ENCODE measurements at regions not wholly inside any gene's neighbourhood (a gene's known extent, or its start where the extent isn't known, plus 50 kb on each side); places are given as distances from the start of the nearest gene placed in this dataset.

- TF ChIP-seq CTCF (IDR thresholded peaks at IDR 0.05) (peak in 1 of 3 donors; percentile 17), POLR2A (IDR thresholded peaks at IDR 0.05) (no peak)
Observed at GRCh38 chr4:62814510-62815047, 1594.7 kb downstream of the TECRL start.

Data from ovary (tissue), 3 donors.